ENCODE measurements at regions not wholly inside any gene's neighbourhood (a gene's known extent, or its start where the extent isn't known, plus 50 kb on each side); places are given as distances from the start of the nearest gene placed in this dataset.

DNA sequence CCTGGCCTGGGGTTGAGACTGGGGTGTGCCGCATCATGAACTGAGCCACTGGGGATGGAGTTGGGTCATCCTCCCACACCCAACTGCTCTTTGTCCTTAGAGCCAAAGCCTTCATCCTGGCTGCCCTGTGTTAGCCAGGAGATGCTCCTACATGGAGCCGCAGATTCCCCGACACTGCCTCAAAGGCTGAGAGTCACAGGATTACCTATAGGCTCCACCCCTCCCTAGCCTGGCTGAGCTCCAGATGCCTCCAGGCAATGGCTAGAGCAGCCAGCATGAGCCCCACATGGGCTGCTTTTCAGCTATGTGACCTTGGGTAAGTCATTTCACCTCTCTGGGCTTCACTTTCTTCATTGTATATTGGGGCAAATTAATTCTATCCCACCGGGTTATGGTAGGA, 119.9 kb upstream of the POU3F1 start:
- TF ChIP-seq SIN3A (IDR thresholded peaks at IDR 0.05; ENCODE audit: borderline replicate concordance, insufficient read depth, low read length), result no peak
- no peak for TF ChIP-seq POLR2AphosphoS5 (IDR thresholded peaks at IDR 0.05; ENCODE audit: low read depth, low read length)
- TF ChIP-seq, protein P1, sequence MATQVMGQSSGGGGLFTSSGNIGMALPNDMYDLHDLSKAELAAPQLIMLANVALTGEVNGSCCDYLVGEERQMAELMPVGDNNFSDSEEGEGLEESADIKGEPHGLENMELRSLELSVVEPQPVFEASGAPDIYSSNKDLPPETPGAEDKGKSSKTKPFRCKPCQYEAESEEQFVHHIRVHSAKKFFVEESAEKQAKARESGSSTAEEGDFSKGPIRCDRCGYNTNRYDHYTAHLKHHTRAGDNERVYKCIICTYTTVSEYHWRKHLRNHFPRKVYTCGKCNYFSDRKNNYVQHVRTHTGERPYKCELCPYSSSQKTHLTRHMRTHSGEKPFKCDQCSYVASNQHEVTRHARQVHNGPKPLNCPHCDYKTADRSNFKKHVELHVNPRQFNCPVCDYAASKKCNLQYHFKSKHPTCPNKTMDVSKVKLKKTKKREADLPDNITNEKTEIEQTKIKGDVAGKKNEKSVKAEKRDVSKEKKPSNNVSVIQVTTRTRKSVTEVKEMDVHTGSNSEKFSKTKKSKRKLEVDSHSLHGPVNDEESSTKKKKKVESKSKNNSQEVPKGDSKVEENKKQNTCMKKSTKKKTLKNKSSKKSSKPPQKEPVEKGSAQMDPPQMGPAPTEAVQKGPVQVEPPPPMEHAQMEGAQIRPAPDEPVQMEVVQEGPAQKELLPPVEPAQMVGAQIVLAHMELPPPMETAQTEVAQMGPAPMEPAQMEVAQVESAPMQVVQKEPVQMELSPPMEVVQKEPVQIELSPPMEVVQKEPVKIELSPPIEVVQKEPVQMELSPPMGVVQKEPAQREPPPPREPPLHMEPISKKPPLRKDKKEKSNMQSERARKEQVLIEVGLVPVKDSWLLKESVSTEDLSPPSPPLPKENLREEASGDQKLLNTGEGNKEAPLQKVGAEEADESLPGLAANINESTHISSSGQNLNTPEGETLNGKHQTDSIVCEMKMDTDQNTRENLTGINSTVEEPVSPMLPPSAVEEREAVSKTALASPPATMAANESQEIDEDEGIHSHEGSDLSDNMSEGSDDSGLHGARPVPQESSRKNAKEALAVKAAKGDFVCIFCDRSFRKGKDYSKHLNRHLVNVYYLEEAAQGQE (IDR thresholded peaks at IDR 0.05; ENCODE audit: insufficient read depth in 1 of 2, low read depth in 2 of 2, low read length in 2 of 2), result no peak
- TF ChIP-seq TAF1 (IDR thresholded peaks at IDR 0.05; ENCODE audit: borderline replicate concordance, insufficient read depth, low read length), result no peak
- TF ChIP-seq FOXP2 (optimal IDR thresholded peaks at IDR 0.05; ENCODE audit: borderline replicate concordance, extremely low read depth, extremely low read length, insufficient read depth), result no peak

DNA sequence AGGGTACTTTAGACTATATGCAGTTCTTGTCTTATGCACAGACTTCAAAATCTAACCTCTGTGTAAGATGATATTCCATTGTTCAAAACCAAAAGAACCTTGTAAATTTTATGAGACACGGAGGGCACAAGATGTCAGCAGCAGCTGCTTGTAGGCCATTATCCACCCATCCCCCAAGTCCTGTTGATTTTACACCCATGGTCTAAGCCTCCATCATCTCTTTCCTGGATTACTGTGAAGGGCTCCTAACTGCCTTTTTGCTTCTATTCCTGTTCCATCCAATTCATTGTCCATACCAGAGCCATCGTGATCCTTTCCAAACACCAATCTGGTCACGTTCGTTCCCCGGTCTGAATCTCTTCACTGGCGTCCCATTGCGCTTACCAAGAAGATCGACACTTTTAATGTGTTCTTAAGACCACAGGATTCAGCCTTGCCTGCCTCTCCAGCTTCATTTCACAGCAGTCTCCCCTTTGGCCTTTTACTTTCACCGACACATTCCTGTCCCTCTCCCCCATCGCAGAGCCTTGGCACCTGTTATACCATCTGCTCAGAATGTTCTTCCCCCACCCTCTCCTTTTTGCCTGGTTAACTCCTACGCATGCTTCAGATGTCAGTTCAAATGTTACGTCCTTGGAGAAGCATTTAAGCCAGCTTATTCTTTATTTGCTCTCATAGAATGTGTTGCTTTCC, 107.3 kb upstream of the POU3F1 start:
- TF ChIP-seq POLR2AphosphoS5 (IDR thresholded peaks at IDR 0.05; ENCODE audit: low read depth, low read length) (no peak), FOXP2 (optimal IDR thresholded peaks at IDR 0.05; ENCODE audit: borderline replicate concordance, extremely low read depth, extremely low read length, insufficient read depth) (no peak), TAF1 (IDR thresholded peaks at IDR 0.05; ENCODE audit: borderline replicate concordance, insufficient read depth, low read length) (no peak), SIN3A (IDR thresholded peaks at IDR 0.05; ENCODE audit: borderline replicate concordance, insufficient read depth, low read length) (no peak)
- TF ChIP-seq, protein P1 (IDR thresholded peaks at IDR 0.05; ENCODE audit: insufficient read depth in 1 of 2, low read depth in 2 of 2, low read length in 2 of 2), result no peak

DNA sequence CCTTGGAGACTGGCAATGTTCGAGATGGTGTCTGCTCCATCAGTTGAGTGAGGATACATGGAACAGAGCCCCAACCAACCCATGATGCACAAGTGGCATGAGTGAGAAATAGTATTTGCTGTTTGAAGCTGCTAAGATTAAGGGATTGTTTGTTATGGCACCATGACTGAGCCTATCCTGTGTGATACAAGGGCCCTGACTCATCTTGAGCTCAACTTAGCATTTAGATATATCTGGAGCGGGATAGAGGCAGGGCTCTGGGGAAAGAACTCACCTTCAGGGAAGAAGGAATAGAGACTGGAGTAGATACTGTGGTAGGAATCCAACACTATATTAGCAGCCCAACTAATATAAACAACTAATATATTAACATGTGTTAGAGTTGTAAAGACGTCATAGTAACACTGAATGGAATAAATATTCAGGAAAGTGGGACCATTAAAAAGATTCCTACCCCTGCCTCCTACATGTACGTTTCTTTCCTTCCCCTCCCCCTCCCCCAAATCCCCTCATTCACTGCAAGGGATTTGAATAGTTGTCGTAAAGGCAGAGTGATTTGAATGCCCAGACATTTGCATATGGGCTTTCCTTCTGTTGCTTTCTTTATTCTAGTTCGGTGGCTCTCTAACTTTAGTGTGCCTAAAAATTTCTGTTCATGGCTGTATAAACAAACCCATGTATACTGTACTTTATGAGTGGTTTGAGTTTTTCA, 106.6 kb upstream of the POU3F1 start:
- TF ChIP-seq TAF1 (IDR thresholded peaks at IDR 0.05; ENCODE audit: borderline replicate concordance, insufficient read depth, low read length), result no peak
- no peak for TF ChIP-seq SIN3A (IDR thresholded peaks at IDR 0.05; ENCODE audit: borderline replicate concordance, insufficient read depth, low read length)
- TF ChIP-seq FOXP2 (optimal IDR thresholded peaks at IDR 0.05; ENCODE audit: borderline replicate concordance, extremely low read depth, extremely low read length, insufficient read depth), result no peak
- TF ChIP-seq, protein P1 (IDR thresholded peaks at IDR 0.05; ENCODE audit: insufficient read depth in 1 of 2, low read depth in 2 of 2, low read length in 2 of 2), result no peak
- TF ChIP-seq POLR2AphosphoS5 (IDR thresholded peaks at IDR 0.05; ENCODE audit: low read depth, low read length), result no peak

DNA sequence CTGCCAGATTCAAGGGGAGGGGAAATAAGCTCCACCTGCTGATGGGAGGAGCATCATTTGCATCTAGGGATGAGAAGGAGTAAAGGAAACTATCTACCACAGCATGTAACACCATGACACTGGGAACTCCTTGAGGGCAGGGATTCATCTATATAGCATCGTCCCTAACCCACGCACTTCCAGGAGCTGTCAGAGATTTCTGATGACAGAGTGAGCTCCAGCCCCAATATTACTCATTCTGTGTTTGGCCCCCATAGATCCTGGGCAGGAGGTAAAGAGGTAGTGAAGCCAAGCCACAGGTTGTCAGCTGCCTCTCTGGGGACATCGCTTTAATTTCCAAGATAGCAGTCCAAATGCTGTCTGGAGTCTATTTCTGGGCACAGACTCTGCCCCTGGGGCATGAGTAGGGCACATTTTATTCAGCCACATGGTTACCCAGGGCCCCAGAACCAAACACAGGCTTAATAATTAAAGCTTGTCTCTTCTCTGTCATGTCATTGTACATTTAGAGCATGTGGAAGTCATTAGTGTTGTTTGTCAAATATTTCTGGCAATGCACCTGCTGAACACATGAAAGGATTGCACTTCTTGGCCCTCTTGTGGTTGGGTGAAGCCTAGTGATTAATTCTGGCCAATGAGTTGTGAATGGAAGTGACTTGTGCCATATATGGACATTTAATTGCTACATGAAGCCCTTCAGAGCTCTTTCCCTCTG, 105.9 kb upstream of the POU3F1 start:
- TF ChIP-seq SIN3A (IDR thresholded peaks at IDR 0.05; ENCODE audit: borderline replicate concordance, insufficient read depth, low read length) (no peak), TAF1 (IDR thresholded peaks at IDR 0.05; ENCODE audit: borderline replicate concordance, insufficient read depth, low read length) (no peak), POLR2AphosphoS5 (IDR thresholded peaks at IDR 0.05; ENCODE audit: low read depth, low read length) (no peak), FOXP2 (optimal IDR thresholded peaks at IDR 0.05; ENCODE audit: borderline replicate concordance, extremely low read depth, extremely low read length, insufficient read depth) (no peak)
- TF ChIP-seq, protein P1 (IDR thresholded peaks at IDR 0.05; ENCODE audit: insufficient read depth in 1 of 2, low read depth in 2 of 2, low read length in 2 of 2), result no peak

Measured in PFSK-1 (cell line).